SK-N-SH treated with all-trans-retinoic acid at 6 μM for 48 hours (cell line): ENCODE measurements at regions not wholly inside any gene's neighbourhood (a gene's known extent, or its start where the extent isn't known, plus 50 kb on each side); places are given as distances from the start of the nearest gene placed in this dataset.
"Not testable (repeated sequence)": the region's sequence is repeated elsewhere in the genome, so short reads cannot be mapped to it uniquely, and the experiment has no call there.

Source experiments
- OSR1 ChIP-seq: fragments of 250-450 bp; sonication (Bioruptor Pico); IDR thresholded peaks from 2 replicates; pipeline ENCODE4 v1.8.0; 2022; ENCODE audit warnings: moderate library complexity, mild to moderate bottlenecking, inconsistent platforms
- PPARA ChIP-seq: fragments of 250-450 bp; sonication (Bioruptor Pico); IDR thresholded peaks from 2 replicates; pipeline ENCODE4 v1.5.0; 2020; ENCODE audit warnings: mild to moderate bottlenecking, borderline replicate concordance
- SNAI2 ChIP-seq: fragments of 250-450 bp; sonication (Bioruptor Pico); IDR thresholded peaks from 2 replicates; pipeline ENCODE4 v1.5.0; 2020; ENCODE audit warnings: mild to moderate bottlenecking, moderate library complexity
- TSHZ2 ChIP-seq: fragments of 250-450 bp; sonication (Bioruptor Pico); IDR thresholded peaks from 2 replicates; pipeline ENCODE4 v1.5.0; 2020; ENCODE audit warnings: mild to moderate bottlenecking, moderate library complexity
- ZFP3 ChIP-seq: fragments of 250-450 bp; sonication (Bioruptor Pico); IDR thresholded peaks from 2 replicates; pipeline ENCODE4 v1.5.0; 2020; ENCODE audit warnings: mild to moderate bottlenecking, moderate library complexity
- TF ChIP-seq, protein P1 (sequence below): fragments of 250-450 bp; sonication (Bioruptor Pico); IDR thresholded peaks from 2 replicates; pipeline ENCODE4 v1.5.1; 2020; ENCODE audit warnings: low read depth, mild to moderate bottlenecking, moderate library complexity
- TF ChIP-seq, protein P2 (sequence below): fragments of 250-450 bp; sonication (Bioruptor Pico); IDR thresholded peaks from 2 replicates; pipeline ENCODE4 v1.5.1; 2021; ENCODE audit warnings: mild to moderate bottlenecking, moderate library complexity

DNA sequence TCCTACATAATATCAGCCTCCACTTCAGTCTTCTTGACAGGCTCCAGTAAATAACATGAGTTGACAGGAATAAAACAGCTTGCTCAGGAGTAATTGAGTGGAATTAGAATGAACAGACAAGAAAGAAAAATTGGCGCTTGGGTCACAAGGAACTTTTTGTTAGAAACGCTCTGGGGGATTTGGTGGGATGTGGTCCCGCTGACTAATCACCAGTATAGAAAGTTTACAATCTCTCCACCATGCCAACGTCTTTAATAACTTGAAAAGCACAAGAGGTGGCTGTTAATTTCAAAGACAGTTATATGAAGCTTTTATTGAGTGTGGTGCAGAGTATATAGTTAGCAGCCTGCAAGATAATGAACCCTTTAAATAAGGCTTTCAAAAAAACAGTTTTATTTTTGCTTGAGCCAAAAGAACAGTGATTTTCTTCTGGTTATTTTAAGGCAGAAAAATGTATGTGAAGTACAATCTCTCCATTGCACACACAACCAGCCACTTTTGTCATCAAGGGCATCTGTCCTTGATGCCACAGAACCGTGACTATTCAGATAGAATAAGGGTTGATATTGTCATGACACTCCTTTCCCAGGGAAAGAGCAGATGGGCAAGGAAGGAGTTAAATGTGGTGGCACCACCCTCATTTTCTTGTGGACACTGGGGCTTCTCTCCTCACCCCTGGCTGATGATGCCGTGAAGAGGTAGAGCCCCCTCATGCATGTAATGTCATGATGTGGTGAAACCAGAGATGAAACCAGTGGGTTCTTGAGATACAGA is 102.9 kb upstream of the CDC42EP3 start:
- TF ChIP-seq SNAI2, TSHZ2, OSR1, ZFP3, PPARA (CRISPR knock-in tag): not testable (repeated sequence)
- TF ChIP-seq, protein P1, sequence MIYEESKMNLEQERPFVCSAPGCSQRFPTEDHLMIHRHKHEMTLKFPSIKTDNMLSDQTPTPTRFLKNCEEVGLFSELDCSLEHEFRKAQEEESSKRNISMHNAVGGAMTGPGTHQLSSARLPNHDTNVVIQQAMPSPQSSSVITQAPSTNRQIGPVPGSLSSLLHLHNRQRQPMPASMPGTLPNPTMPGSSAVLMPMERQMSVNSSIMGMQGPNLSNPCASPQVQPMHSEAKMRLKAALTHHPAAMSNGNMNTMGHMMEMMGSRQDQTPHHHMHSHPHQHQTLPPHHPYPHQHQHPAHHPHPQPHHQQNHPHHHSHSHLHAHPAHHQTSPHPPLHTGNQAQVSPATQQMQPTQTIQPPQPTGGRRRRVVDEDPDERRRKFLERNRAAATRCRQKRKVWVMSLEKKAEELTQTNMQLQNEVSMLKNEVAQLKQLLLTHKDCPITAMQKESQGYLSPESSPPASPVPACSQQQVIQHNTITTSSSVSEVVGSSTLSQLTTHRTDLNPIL (CRISPR knock-in tag): not testable (repeated sequence)
- TF ChIP-seq, protein P2, sequence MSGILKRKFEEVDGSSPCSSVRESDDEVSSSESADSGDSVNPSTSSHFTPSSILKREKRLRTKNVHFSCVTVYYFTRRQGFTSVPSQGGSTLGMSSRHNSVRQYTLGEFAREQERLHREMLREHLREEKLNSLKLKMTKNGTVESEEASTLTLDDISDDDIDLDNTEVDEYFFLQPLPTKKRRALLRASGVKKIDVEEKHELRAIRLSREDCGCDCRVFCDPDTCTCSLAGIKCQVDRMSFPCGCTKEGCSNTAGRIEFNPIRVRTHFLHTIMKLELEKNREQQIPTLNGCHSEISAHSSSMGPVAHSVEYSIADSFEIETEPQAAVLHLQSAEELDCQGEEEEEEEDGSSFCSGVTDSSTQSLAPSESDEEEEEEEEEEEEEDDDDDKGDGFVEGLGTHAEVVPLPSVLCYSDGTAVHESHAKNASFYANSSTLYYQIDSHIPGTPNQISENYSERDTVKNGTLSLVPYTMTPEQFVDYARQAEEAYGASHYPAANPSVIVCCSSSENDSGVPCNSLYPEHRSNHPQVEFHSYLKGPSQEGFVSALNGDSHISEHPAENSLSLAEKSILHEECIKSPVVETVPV (CRISPR knock-in tag): not testable (repeated sequence)
